ENCODE measurements at regions not wholly inside any gene's neighbourhood (a gene's known extent, or its start where the extent isn't known, plus 50 kb on each side); places are given as distances from the start of the nearest gene placed in this dataset.
A peak's percentile ranks its signal among the peaks of the same experiment; 100 is the strongest.

- no peak for TF ChIP-seq ZBTB40 (IDR thresholded peaks at IDR 0.05)
- no peak for TF ChIP-seq ZBTB40 (CRISPR knock-in tag; IDR thresholded peaks at IDR 0.05)
- TF ChIP-seq FOXO1 (CRISPR knock-in tag; IDR thresholded peaks at IDR 0.05) = peak; percentile 15; the same call in 1 of the 2 replicates
- peak; percentile 41 for TF ChIP-seq PPARG (CRISPR knock-in tag; conservative IDR thresholded peaks at IDR 0.05)
- TF ChIP-seq ZNF781 (CRISPR knock-in tag; IDR thresholded peaks at IDR 0.05; ENCODE audit: borderline replicate concordance, not compliant biosample characterization) = no peak
- no peak for TF ChIP-seq TEF (CRISPR knock-in tag; IDR thresholded peaks at IDR 0.05)
- 0 out of 2 replicates have a peak, but pooled peaks have one; percentile 10 for TF ChIP-seq NCOA2 (CRISPR knock-in tag; IDR thresholded peaks at IDR 0.05)
- 0 out of 2 replicates have a peak, but pooled peaks have one; percentile 19 for TF ChIP-seq FOXA3 (CRISPR knock-in tag; IDR thresholded peaks at IDR 0.05)
- TF ChIP-seq ZNF160 (CRISPR knock-in tag; IDR thresholded peaks at IDR 0.05) = no peak
- peak; percentile 67 for TF ChIP-seq FOSL2 (CRISPR knock-in tag; IDR thresholded peaks at IDR 0.05)
- peak; percentile 37 for TF ChIP-seq CEBPG (CRISPR knock-in tag; IDR thresholded peaks at IDR 0.05)
- no peak for TF ChIP-seq ATF5 (CRISPR knock-in tag; IDR thresholded peaks at IDR 0.05; ENCODE audit: low read depth)
- TF ChIP-seq SOX5 (CRISPR knock-in tag; IDR thresholded peaks at IDR 0.05; ENCODE audit: borderline replicate concordance) = peak; percentile 26; the same call in 1 of the 2 replicates
- no peak for TF ChIP-seq EZH2 (conservative IDR thresholded peaks at IDR 0.05; ENCODE audit: low read depth, low read length)
- no peak for TF ChIP-seq ZNF75D (CRISPR knock-in tag; IDR thresholded peaks at IDR 0.05; ENCODE audit: borderline replicate concordance)
- peak; percentile 37; the same call in 1 of the 2 replicates for TF ChIP-seq ELF3 (CRISPR knock-in tag; IDR thresholded peaks at IDR 0.05)
- peak in 1 of 2 experiments; percentile 56; a peak in 1 of 4 replicates for TF ChIP-seq EP300 (IDR thresholded peaks at IDR 0.05; ENCODE audit: low read depth in 2 of 2, low read length in 2 of 2)
- no peak for TF ChIP-seq EP300 (CRISPR knock-in tag; IDR thresholded peaks at IDR 0.05; ENCODE audit: borderline replicate concordance)
- TF ChIP-seq SUZ12 (IDR thresholded peaks at IDR 0.05; ENCODE audit: low read depth, low read length) = no peak
- TF ChIP-seq ATF4 (CRISPR knock-in tag; IDR thresholded peaks at IDR 0.05) = peak in 1 of 2 experiments; percentile 31; a peak in 1 of 4 replicates
These were observed 71.1 kb upstream of the ERRFI1 start (continued) for GRCh38 chr1:8097077-8097799.
